ENCODE measurements at regions not wholly inside any gene's neighbourhood (a gene's known extent, or its start where the extent isn't known, plus 50 kb on each side); places are given as distances from the start of the nearest gene placed in this dataset.

GRCh38 chr22:49229483-49230193, 598.0 kb downstream of the BRD1 start:
- H3K4me3 ChIP-seq (ENCODE audit: control insufficient read depth, low read depth, low read length) = no peak overlapping the region
- TF ChIP-seq, protein P1, sequence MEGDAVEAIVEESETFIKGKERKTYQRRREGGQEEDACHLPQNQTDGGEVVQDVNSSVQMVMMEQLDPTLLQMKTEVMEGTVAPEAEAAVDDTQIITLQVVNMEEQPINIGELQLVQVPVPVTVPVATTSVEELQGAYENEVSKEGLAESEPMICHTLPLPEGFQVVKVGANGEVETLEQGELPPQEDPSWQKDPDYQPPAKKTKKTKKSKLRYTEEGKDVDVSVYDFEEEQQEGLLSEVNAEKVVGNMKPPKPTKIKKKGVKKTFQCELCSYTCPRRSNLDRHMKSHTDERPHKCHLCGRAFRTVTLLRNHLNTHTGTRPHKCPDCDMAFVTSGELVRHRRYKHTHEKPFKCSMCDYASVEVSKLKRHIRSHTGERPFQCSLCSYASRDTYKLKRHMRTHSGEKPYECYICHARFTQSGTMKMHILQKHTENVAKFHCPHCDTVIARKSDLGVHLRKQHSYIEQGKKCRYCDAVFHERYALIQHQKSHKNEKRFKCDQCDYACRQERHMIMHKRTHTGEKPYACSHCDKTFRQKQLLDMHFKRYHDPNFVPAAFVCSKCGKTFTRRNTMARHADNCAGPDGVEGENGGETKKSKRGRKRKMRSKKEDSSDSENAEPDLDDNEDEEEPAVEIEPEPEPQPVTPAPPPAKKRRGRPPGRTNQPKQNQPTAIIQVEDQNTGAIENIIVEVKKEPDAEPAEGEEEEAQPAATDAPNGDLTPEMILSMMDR (IDR thresholded peaks at IDR 0.05; ENCODE audit: control insufficient read depth, insufficient read depth, low read depth, low read length, missing control alignments) = no peak
- DNase-seq (ENCODE audit: low read depth) = no peak

- no peak for DNase-seq (ENCODE audit: low read depth)
- TF ChIP-seq, protein P1 (IDR thresholded peaks at IDR 0.05; ENCODE audit: control insufficient read depth, insufficient read depth, low read depth, low read length, missing control alignments) = no peak
- no peak overlapping the region for H3K4me3 ChIP-seq (ENCODE audit: control insufficient read depth, low read depth, low read length)
Observed at GRCh38 chr22:49228431-49229037, 599.1 kb downstream of the BRD1 start.

GRCh38 chr22:49227670-49228069, 600.0 kb downstream of the BRD1 start:
- TF ChIP-seq, protein P1 (IDR thresholded peaks at IDR 0.05; ENCODE audit: control insufficient read depth, insufficient read depth, low read depth, low read length, missing control alignments) = no peak
- H3K4me3 ChIP-seq (ENCODE audit: control insufficient read depth, low read depth, low read length) = no peak overlapping the region
- DNase-seq (ENCODE audit: low read depth) = no peak

GRCh38 chr22:49226096-49226495, 601.6 kb downstream of the BRD1 start:
- H3K4me3 ChIP-seq (ENCODE audit: control insufficient read depth, low read depth, low read length) = no peak overlapping the region
- no peak for DNase-seq (ENCODE audit: low read depth)
- TF ChIP-seq, protein P1 (IDR thresholded peaks at IDR 0.05; ENCODE audit: control insufficient read depth, insufficient read depth, low read depth, low read length, missing control alignments) = no peak

- DNase-seq (ENCODE audit: low read depth) = no peak
- H3K4me3 ChIP-seq (ENCODE audit: control insufficient read depth, low read depth, low read length) = no peak overlapping the region
- TF ChIP-seq, protein P1 (IDR thresholded peaks at IDR 0.05; ENCODE audit: control insufficient read depth, insufficient read depth, low read depth, low read length, missing control alignments) = no peak
Observed at GRCh38 chr22:49224243-49224642, 603.4 kb downstream of the BRD1 start.

DNA sequence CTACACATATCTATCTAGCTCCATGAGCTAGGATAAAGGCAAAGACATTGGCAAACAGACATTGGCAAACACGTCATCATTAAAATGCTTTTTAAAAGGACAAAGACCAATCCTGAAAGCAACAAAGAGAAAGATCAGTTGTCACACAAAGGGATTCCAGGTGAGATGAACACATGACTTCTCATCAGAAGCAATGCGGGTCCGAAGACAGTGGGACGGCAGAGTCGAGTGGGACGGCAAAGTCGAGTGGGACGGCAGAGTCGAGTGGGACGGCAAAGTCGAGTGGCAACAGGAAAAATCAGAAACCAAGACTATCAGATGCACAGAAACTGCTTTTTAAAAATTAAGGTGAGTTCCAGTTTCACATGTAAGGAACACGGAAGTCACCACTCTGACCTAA, 609.5 kb downstream of the BRD1 start:
- no peak for DNase-seq (ENCODE audit: low read depth)
- TF ChIP-seq, protein P1 (IDR thresholded peaks at IDR 0.05; ENCODE audit: control insufficient read depth, insufficient read depth, low read depth, low read length, missing control alignments) = no peak
- no peak overlapping the region for H3K4me3 ChIP-seq (ENCODE audit: control insufficient read depth, low read depth, low read length)

Measured in AG09309 (cell line).